GM21367 (cell line): ENCODE measurements at regions not wholly inside any gene's neighbourhood (a gene's known extent, or its start where the extent isn't known, plus 50 kb on each side); places are given as distances from the start of the nearest gene placed in this dataset.

Experiments
- ATAC-seq: cut with Tn5 transposase; IDR thresholded peaks from one replicate; pipeline ENCODE4 v1.9.1; 2021; ENCODE audit not compliant: unreplicated experiment

- ATAC-seq, result no peak
Measured at GRCh38 chr7:79590391-79590790, 136.9 kb upstream of the MAGI2 start.

GRCh38 chr7:79570903-79571302 lies 117.4 kb upstream of the MAGI2 start:
- no peak for ATAC-seq

GRCh38 chr7:79563821-79564522 lies 110.5 kb upstream of the MAGI2 start:
- ATAC-seq, result no peak

GRCh38 chr7:79555571-79555970 lies 102.1 kb upstream of the MAGI2 start:
- no peak for ATAC-seq

GRCh38 chr7:79553811-79554555 lies 100.5 kb upstream of the MAGI2 start:
- ATAC-seq, result no peak

GRCh38 chr7:79552463-79552862 lies 99.0 kb upstream of the MAGI2 start:
- no peak for ATAC-seq

GRCh38 chr7:79548727-79549126 lies 95.3 kb upstream of the MAGI2 start:
- ATAC-seq, result no peak

- ATAC-seq, result no peak
Measured at GRCh38 chr7:79547132-79547531, 93.7 kb upstream of the MAGI2 start.

GRCh38 chr7:79540592-79540991 lies 87.1 kb upstream of the MAGI2 start:
- ATAC-seq, result no peak

- no peak for ATAC-seq
Measured at GRCh38 chr7:79534128-79534527, 80.7 kb upstream of the MAGI2 start.

GRCh38 chr7:79531905-79532664 lies 78.6 kb upstream of the MAGI2 start:
- no peak for ATAC-seq

GRCh38 chr7:79531116-79531515 lies 77.6 kb upstream of the MAGI2 start:
- no peak for ATAC-seq

GRCh38 chr7:79529881-79530235 lies 76.4 kb upstream of the MAGI2 start:
- ATAC-seq, result no peak

- no peak for ATAC-seq
Measured at GRCh38 chr7:79529214-79529880, 75.9 kb upstream of the MAGI2 start.

GRCh38 chr7:79528421-79528820 lies 75.0 kb upstream of the MAGI2 start:
- no peak for ATAC-seq

GRCh38 chr7:79524048-79524447 lies 70.6 kb upstream of the MAGI2 start:
- no peak for ATAC-seq

GRCh38 chr7:79523436-79523835 lies 70.0 kb upstream of the MAGI2 start:
- no peak for ATAC-seq

- no peak for ATAC-seq
Measured at GRCh38 chr7:79520543-79520942, 67.1 kb upstream of the MAGI2 start.

- ATAC-seq, result no peak
Measured at GRCh38 chr7:79515358-79515757, 61.9 kb upstream of the MAGI2 start.

- ATAC-seq, result no peak
Measured at GRCh38 chr7:79513261-79513660, 59.8 kb upstream of the MAGI2 start.

- no peak for ATAC-seq
Measured at GRCh38 chr7:79512261-79512660, 58.8 kb upstream of the MAGI2 start.
